HepG2 (cell line): ENCODE measurements at regions not wholly inside any gene's neighbourhood (a gene's known extent, or its start where the extent isn't known, plus 50 kb on each side); places are given as distances from the start of the nearest gene placed in this dataset.

Experiments used
- ATAC-seq: fragments of 200-7000 bp; cut with Tn5 transposase; 3 replicates; pipeline ENCODE4 v1.9.1; 2020; ENCODE audit warnings: mild to moderate bottlenecking, moderate library complexity
- BruUV-seq: library from RNA; stranded (reverse); fragments of 400-500 nt; replicated peaks from 2 replicates; lab custom pipeline; 2021; lab: Mats Ljungman, UMichigan
- CTCF ChIA-PET: fragments of 300-600 bp; formaldehyde crosslinking; extraction: SDS; loops from one replicate; lab custom pipeline; 2021; ENCODE audit warnings: low total read pairs, inconsistent platforms, low intra/inter-chr PET ratio; lab: Yijun Ruan, JAX
- POLR2A ChIA-PET: fragments of 350-600 bp; sonication (Branson Sonifier 250); formaldehyde crosslinking; loops from one replicate; lab custom pipeline; 2020; ENCODE audit warnings: antibody characterized with exemption, inconsistent platforms; lab: Yijun Ruan, JAX
- DNase-seq: peaks from one replicate; pipeline ENCODE4 v3.0.0-alpha.2; 2015; ENCODE audit warnings: low spot score
- FAIRE-seq: peaks from 3 replicates; lab custom pipeline; 2011; peaks lifted over from hg19 to GRCh38; lab: Jason Lieb, UNC
- H2AFZ ChIP-seq: one replicate; pipeline ENCODE4 v1.6.1; 2011; ENCODE audit warnings: low read length, inconsistent platforms
- H3K27ac ChIP-seq: fragments of 300-600 bp; 3 replicates; pipeline ENCODE4 v1.8.0; 2011; ENCODE audit warnings: mixed run types, mild to moderate bottlenecking, mixed read lengths, low read length, inconsistent platforms; ENCODE audit not compliant: insufficient read depth; ENCODE audit errors: extremely low read length
- H3K27me3 ChIP-seq, 2 experiments: fragments of 200-600 bp in 1 of 2; 2 replicates in 1 of 2; 3 replicates in 1 of 2; pipeline versions ENCODE4 v1.6.0 to v1.8.0; 2011; ENCODE audit warnings: low read length in 2 of 2, mild to moderate bottlenecking in 2 of 2, moderate library complexity in 2 of 2, inconsistent platforms in 1 of 2; ENCODE audit not compliant: insufficient read depth in 2 of 2, control insufficient read depth in 1 of 2
- H3K36me3 ChIP-seq, 2 experiments: fragments of 200-600 bp in 1 of 2; replicated peaks in 1 of 2; 2 replicates in 1 of 2; 3 replicates in 1 of 2; pipeline versions ENCODE4 v1.5.1 to v1.8.0; 2011; ENCODE audit warnings: low read length in 2 of 2, inconsistent platforms in 1 of 2; ENCODE audit not compliant: insufficient read depth in 2 of 2, control insufficient read depth in 1 of 2
- H3K4me1 ChIP-seq: 2 replicates; pipeline ENCODE4 v1.5.1; 2012; ENCODE audit warnings: low read length, inconsistent platforms; ENCODE audit not compliant: insufficient read depth
- H3K4me2 ChIP-seq: 2 replicates; pipeline ENCODE4 v1.6.0; 2011; ENCODE audit warnings: low read depth, low read length, inconsistent platforms
- H3K4me3 ChIP-seq, 3 experiments: fragments of 200-600 bp in 1 of 3; sonication (generic), shearing (Covaris generic) in 1 of 3; replicated peaks in 1 of 3; 2 replicates each; pipeline ENCODE4 v1.5.1; 2011 to 2016; ENCODE audit warnings: low read length in 3 of 3, inconsistent platforms in 2 of 3, low read depth in 2 of 3, mild to moderate bottlenecking in 2 of 3, control low read depth in 1 of 3, mixed read lengths in 1 of 3; ENCODE audit not compliant: insufficient read depth in 1 of 3
- H3K79me2 ChIP-seq: one replicate; pipeline ENCODE4 v1.6.1; 2011; ENCODE audit warnings: low read length, inconsistent platforms; ENCODE audit not compliant: insufficient read depth
- H3K9ac ChIP-seq: 2 replicates; pipeline ENCODE4 v1.6.0; 2011; ENCODE audit warnings: mild to moderate bottlenecking, low read depth, low read length, inconsistent platforms; ENCODE audit not compliant: insufficient read depth
- H3K9me3 ChIP-seq: 2 replicates; pipeline ENCODE4 v1.5.1; 2012; ENCODE audit warnings: mild to moderate bottlenecking, low read length
- H4K20me1 ChIP-seq: 2 replicates; pipeline ENCODE4 v1.6.0; 2011; ENCODE audit warnings: inconsistent platforms, mild to moderate bottlenecking, low read length, moderate library complexity; ENCODE audit not compliant: insufficient read depth
- BCL6 ChIP-seq: IDR thresholded peaks from 2 replicates; pipeline ENCODE4 v1.6.1; 2016; ENCODE audit warnings: missing genetic modification reagents, missing compliant biosample characterization
- FOXO4 ChIP-seq: sonication (generic); formaldehyde crosslinking; conservative IDR thresholded peaks from 2 replicates; pipeline ENCODE4 v1.8.1; 2023; ENCODE audit warnings: missing genetic modification reagents
- MEIS1 ChIP-seq: sonication (generic); formaldehyde crosslinking; IDR thresholded peaks from 2 replicates; pipeline ENCODE4 v1.9.0; 2021; ENCODE audit warnings: mild to moderate bottlenecking, missing genetic modification reagents, moderate library complexity, borderline replicate concordance
- SOX6 ChIP-seq, 2 experiments: fragments of 450-650 bp in 1 of 2; sonication (generic) in 1 of 2; formaldehyde crosslinking in 1 of 2; IDR thresholded peaks; 2 replicates each; pipeline versions ENCODE4 v1.4.0 to v1.6.1; 2017 to 2020; ENCODE audit warnings: antibody characterized with exemption in 1 of 2, mild to moderate bottlenecking in 1 of 2, missing genetic modification reagents in 1 of 2
- TBL1XR1 ChIP-seq: fragments of 150-350 bp; IDR thresholded peaks from 2 replicates; pipeline ENCODE4 v1.6.1; 2014; ENCODE audit warnings: borderline replicate concordance, low read length; ENCODE audit not compliant: partially characterized antibody
- ZFP36L1 ChIP-seq: sonication (generic); formaldehyde crosslinking; IDR thresholded peaks from 2 replicates; pipeline ENCODE4 v1.8.0; 2022; ENCODE audit warnings: mild to moderate bottlenecking, missing genetic modification reagents, moderate library complexity
- ZMYM3 ChIP-seq: sonication (generic); formaldehyde crosslinking; IDR thresholded peaks from 2 replicates; pipeline ENCODE4 v1.5.1; 2020; ENCODE audit warnings: mild to moderate bottlenecking, missing genetic modification reagents
- ZNF501 ChIP-seq: sonication (generic); formaldehyde crosslinking; IDR thresholded peaks from 2 replicates; pipeline ENCODE4 v1.5.1; 2020; ENCODE audit warnings: mild to moderate bottlenecking, moderate library complexity, missing genetic modification reagents
- ZNF589 ChIP-seq: sonication (generic); formaldehyde crosslinking; conservative IDR thresholded peaks from 2 replicates; pipeline ENCODE4 v1.8.0; 2022; ENCODE audit warnings: mild to moderate bottlenecking, moderate library complexity, missing genetic modification reagents
- ZNF790 ChIP-seq: sonication (generic); formaldehyde crosslinking; IDR thresholded peaks from 2 replicates; pipeline ENCODE4 v1.8.0; 2022; ENCODE audit warnings: missing genetic modification reagents, mild to moderate bottlenecking, borderline replicate concordance
- WGBS: methylation state at CpG from one replicate; pipeline ENCODE4 v1.1.6; 2017; ENCODE audit warnings: low lambda C conversion rate; 5-methylcytosine and 5-hydroxymethylcytosine counted together
- in situ Hi-C: cut with HindIII; loops from 2 replicates; pipeline ENCODE4 v1.10.0; 2017; ENCODE audit warnings: low pct_unique_long_range_greater_than_20kb; ENCODE audit not compliant: extremely low pct_ligation_motif_present
- intact Hi-C: fragments of 100-400 bp; cut with micrococcal nuclease; formaldehyde crosslinking; loops from one replicate; pipeline ENCODE4 v1.10.0; 2022; ENCODE audit not compliant: unreplicated experiment

- no peaks in the 10 kb centered on the region for H3K79me2 ChIP-seq
- BruUV-seq, result no TSS peak
- intact Hi-C loops, result no loop called here
- WGBS, result 66% methylated on average over 11 of the region's 11 CpGs
- CTCF ChIA-PET, result no interaction called here
- H2AFZ ChIP-seq, result no peak overlapping the region
- H4K20me1 ChIP-seq, result no peaks in the 10 kb centered on the region
- peaks cover 0 to 5% of the 10 kb centered on the region in 2 experiments; a peak in 1 of 5 replicates for H3K27me3 ChIP-seq
- in situ Hi-C loops, result no loop called here
- POLR2A ChIA-PET, result no interaction called here
- no peak for TF ChIP-seq ZNF501 (CRISPR knock-in tag)
- no peak for TF ChIP-seq FOXO4 (CRISPR knock-in tag)
- no peak for TF ChIP-seq MEIS1
- no peak for TF ChIP-seq SOX6 (IDR thresholded peaks at IDR 0.05)
- no peak for TF ChIP-seq SOX6 (CRISPR knock-in tag; IDR thresholded peaks at IDR 0.05)
- no peak for TF ChIP-seq ZFP36L1
- TF ChIP-seq ZNF589 (CRISPR knock-in tag), result no peak
- no peak for TF ChIP-seq ZNF790
- no peak for TF ChIP-seq TBL1XR1
- TF ChIP-seq ZMYM3, result no peak
- TF ChIP-seq BCL6 (CRISPR knock-in tag), result no peak
- TF ChIP-seq, all 625 proteins: peak for 0
- Histone ChIP-seq H3K27ac (no peak overlapping the region), H3K9me3 (peaks cover 4% of the 10 kb centered on the region), H3K36me3 (no peaks in the 10 kb centered on the region), H3K4me2 (no peak overlapping the region), H3K4me3 (no peak overlapping the region), H3K9ac (no peak overlapping the region), H3K4me1 (no peaks in the 10 kb centered on the region)
- DNase-seq, result no peak
- no peak for FAIRE-seq
- no peak for ATAC-seq
These were observed 160.5 kb upstream of the APCDD1 start for GRCh38 chr18:10293966-10294365.
